NCI-H774 (cell line): ENCODE measurements at regions not wholly inside any gene's neighbourhood (a gene's known extent, or its start where the extent isn't known, plus 50 kb on each side); places are given as distances from the start of the nearest gene placed in this dataset.
A peak's percentile ranks its signal among the peaks of the same experiment; 100 is the strongest.
"Not testable (repeated sequence)": the region's sequence is repeated elsewhere in the genome, so short reads cannot be mapped to it uniquely, and the experiment has no call there.

ENCODE experiments used
- DNase-seq: peaks from one replicate; lab custom pipeline; 2025; lab: John Stamatoyannopoulos, UW

DNA sequence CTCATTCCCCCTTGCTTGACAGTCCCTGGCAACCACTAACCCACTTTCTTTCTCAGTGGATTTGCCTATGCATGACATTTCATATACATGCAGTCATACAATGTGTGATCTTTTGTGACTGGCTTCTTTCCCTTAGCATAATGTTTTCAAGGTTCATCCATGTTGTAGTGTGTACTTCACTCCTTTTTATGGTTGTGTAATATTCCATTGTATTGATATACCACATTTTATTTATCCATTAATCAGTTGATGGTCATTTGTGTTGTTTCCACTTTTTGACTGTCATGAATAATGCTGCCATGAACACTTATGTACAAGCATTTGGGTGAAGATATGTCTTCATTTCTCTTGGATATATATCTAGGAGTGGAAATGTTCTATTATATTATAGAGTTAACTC is 127.7 kb upstream of the GRIK3 start:
- DNase-seq, result no peak

DNA sequence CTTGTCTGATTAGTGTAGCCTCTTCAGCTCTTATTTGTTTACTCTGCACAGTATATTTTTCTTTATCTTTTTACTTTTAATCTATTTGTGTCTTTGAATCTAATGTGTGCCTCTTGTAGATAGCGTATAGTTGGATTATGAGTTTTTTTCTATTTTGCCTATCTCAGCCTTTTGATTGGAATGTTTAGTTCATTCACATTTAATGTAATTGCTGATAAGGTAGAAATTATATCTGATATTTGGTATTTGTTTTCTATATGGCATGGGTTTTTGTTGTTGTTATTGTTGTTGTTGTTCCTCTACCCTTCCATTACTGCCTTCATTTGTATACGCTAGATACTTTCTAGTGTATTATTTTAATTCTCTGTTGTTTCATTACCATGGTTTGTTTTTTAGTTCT is 131.7 kb upstream of the GRIK3 start:
- no peak for DNase-seq

DNA sequence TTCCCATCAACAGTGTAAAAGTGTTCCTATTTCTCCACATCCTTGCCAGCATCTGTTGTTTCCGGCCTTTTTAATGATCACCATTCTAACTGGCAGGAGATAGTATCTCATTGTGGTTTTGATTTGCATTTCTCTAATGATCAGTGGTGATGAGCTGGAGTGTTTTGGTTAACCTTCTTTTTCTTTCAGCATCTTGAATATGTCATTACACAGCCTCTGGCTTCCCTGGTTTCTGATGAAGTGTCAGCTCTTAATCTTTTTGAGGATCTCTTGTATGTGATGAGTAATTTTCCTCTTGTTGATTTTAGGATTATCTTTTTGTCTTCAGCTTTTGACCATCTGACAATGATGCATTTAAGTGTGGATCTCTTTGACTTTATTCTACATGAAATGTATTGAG is 133.2 kb upstream of the GRIK3 start:
- no peak for DNase-seq

DNA sequence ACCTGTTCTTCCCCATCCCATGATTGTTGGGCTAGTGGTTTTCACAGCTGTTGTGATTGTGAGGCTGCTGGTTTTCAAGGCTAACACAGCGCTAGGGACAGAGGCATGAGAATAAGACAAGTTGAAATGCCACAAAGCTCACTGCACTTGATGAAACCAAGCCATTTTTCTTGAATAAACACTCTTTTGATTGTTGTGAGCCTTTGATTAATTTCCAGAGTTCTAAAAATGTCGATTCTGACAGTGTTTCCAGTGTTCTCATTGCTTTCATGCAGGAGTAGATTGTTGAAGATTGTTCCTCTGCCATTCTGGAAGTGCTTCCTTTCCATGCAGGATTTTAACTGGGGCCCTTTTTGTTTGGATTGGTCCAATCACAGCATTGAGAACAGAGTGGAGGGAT is 134.9 kb upstream of the GRIK3 start:
- DNase-seq, result no peak

DNA sequence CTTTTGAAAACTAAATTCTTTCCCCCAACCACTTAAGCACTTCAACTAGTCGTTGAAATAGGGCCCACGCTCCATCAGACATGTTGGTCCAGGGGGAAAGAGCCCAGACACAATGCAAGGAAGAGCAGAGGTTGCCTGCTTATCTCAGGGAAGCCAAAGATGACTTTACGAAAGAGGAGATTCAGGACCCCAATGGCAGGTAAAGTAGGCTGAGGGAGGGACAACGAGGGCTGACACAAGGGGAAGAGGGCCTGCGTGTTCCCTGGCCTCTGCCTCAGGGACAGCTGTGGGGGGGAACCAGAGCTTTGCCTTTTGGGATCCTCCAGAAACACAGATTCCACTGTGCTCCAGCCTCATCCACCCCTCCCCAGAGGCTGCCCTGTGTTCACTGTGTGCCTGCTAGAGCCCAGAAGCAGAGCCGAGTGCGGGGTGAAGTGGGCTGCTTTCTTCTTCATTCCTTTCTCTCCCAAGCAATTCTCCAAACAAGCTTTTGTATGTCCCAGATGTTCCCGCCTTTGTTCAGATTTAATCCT is 135.5 kb upstream of the GRIK3 start:
- no peak for DNase-seq

DNA sequence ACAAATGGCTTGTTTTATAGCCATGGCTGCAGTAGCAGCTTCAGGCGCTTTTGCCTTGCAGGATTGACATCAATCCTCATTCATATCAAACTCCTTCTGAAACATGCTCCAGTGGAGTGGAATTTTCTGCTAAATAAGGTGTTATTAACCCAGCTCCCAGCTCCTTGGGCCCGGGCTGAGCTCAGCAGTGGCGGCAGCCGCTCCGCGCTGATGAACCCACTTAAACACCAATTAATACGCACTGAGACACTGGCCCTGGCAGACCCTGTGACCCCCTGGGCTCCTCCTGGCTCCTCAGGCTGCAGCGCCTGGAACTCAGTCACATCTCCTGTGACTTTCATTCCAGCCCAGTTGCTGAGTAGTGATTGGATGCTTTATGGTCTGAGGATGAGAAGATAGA is 137.4 kb upstream of the GRIK3 start:
- DNase-seq, result no peak

DNA sequence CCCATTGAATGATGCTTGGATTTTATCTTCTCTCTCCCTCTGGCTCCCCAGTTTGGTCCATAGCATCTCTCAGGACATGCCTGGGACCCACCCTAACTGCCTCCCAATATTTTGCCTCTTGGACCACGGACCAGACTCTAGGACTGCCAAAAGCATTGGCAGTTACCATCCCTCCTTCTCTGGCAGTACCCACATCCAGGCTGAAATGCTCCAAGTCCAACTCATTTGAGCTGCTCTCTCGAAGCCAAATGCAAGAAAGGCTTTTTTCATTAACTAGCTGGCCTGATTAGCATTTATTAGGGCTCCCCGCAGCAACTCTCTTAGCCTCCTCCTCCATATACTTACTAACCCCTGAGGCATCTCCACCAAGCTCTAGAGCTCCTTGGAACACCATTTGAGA is 140.0 kb upstream of the GRIK3 start:
- no peak for DNase-seq

DNA sequence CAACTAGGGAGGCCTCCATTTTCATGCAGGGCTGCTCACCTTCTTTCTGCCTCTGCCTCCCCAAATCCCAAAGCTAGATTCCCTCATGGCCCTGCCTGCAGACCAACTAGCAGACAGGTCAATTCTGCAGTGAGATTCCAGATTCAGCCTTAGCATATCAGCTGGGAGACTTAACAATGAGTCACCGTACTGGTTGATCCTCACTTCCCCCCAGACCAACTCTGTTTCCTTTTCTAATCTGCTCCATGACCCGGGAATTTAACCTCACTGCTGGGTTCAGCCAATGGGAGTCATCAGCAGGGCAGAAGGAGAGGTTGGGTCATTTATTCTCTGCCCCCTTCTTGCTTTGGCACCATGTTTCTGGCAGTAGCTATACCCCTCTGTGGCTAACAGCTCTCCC is 140.6 kb upstream of the GRIK3 start:
- DNase-seq, result no peak

DNA sequence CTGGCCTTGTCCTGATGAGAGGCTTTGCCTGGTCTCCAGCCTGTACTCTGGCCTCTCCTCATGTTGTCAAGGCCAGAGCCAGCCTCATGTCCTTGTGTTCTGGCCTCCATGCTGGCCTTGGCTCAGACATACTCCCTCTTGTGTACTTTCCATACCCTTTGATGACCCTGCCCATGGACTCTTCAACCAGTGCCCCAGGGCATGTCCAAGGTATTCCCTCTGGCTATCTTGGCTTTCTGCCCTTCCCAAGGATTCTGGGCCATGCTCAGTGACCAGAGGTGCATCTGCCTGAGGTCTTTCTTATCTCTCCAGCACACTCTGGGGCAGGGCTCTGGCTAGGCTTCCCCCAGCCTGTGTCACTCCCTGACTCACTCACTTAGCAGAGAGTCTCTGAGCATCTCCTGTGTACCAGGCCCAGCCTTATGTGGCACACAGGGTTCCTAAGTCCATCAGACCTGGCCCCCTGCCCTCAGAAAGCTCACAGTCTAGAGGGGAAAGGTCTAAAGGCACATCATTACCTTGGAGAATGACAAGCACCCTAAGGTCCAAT is 141.4 kb upstream of the GRIK3 start:
- no peak for DNase-seq

DNA sequence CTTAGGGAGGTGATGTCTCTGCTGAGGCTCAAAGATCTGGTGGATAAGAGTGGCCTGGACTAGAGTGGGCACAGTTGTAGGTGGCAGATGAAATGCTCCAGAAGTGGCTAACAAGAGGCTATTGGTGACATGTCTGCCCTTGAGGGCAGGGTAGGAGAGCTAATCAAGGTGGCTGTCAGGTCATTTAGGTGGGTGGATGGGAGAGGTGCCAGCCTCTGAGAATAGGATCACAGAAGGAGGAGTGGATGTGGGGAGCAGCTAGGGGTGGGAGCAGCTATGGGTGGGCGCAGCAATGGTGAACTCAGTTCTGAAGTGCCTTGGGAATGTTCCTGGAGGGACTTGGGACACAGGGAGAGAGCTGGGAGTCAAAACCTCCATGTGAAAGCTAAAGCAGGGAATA is 142.0 kb upstream of the GRIK3 start:
- no peak for DNase-seq

DNA sequence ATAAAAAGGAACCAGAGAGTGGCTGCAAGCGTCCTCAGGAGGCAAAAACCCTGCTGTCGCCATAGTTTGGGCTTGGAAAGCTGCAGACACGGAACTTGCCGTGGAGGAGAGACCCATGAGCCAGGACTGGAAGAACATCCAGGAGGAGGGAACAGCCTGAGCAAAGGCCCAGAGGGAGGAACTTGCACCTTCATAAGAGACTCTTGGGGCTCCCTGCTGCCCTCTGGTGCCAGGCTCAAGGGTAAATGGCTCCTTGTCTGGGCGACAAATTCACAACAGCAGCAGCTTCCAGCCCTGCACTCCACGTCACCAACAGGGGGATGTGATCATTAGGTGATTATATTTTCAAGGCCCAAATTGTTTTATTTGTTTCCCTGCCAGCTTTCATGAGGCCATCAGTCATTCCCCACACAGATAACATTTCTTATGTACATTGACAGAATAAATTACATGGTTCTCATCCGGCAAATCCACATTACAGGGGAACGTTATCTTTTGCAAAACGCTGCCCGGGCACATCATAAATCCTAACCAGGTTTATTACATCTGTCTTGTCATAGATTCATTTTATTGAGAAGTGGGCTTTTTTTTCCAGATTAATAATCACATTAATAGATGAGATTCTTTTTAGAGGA is 143.0 kb upstream of the GRIK3 start:
- DNase-seq, result peak; percentile 74

DNA sequence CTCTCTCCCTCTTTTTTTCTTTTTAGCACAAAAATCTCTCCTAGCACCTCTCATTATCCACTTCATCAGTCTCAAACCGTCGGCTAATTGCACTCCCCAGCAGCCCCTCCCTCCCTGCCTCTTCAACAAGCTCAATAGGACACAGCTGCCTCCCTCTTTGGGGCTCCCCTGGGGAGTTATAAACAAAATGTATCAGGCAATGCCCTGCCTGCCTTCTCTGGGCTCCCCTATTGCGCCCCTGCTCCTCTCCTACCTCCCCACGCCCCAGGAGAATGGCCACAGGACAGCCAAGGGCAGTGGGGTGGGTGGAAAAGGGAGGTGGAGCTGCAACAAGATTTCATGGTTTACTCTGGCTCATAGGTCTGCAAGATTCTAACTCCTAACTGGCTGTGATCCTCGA is 147.1 kb upstream of the GRIK3 start:
- peak; percentile 67 for DNase-seq

DNA sequence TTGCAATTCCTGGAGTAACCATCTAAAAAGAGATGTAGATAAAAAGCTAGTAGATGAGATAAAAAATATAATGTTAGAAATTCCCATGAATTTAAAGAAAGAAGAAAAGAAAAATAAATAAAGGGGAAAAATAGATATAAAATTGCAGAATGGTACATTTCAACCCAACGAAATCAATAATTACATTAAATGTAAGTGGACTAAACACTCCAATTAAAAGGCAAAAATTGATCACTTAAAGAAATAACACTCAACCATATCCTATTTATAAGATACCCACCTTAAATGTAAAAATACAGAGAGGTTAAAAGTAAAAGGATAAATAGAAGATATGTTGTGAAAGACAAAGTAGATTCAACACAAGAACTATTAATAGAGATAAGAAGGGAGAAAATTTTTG is 150.5 kb upstream of the GRIK3 start:
- DNase-seq, result no peak

DNA sequence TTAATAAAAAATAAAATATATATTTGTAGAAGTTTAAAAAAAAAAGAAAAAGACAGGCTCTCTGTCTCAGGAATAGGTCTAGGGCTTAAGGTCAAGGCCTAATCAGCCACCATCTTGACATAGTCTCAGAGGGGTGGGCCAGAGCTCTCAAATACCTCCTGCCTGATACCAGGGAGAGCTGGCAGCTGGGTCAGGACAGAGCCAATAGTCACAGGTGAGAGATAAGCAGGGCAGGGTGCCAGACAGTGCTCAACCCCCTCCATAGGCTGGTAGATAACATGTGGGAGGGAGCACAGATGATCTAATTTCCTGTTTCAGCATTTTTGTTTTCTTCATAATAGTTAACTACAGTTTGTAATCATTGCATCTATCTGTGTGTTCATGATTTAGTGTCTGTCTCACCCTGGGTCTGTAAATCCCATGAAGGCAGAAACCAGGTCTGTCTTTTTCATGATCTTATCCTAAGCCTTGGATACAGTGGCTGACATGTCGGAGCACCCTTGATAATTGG is 152.0 kb upstream of the GRIK3 start:
- DNase-seq, result peak; percentile 51

DNA sequence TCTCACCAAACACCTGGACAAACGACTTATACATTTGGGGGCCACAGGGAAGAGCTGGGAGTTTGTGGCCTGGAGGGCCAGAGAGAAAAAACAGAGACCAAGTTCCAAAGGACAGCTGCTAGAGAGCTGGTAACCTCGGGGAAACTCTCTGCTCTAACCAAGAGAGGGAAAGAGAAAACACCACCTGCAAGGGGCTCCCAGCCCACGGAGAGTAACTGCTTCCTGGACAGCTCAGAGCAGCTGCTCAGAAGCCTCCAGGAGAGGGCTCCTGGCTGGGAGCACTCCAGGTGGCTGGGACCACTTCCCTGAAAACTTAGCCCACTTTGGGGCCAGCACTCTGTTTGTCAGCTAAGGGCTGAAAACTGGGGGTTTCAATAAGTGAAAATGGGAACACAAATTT is 154.8 kb upstream of the GRIK3 start:
- DNase-seq, result peak; percentile 68

DNA sequence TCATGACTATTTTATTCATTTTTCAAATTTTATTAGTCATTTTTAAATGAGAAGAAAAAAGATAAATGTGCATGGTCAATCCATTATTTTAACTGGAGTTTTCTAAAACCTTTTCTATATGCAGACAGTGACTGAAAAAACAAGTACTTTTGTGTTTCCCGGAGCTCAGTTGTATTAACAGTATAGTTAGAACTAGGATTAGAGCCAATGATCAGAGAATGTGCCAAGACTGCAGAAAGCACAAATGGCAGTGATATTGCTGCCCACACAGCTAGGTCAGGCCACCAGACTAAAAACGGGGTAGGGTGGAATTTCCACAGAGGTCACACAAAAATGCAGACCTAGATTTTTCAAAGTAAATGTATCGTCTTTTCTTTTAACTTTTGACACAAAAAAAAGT is 163.1 kb upstream of the GRIK3 start:
- DNase-seq, result no peak

DNA sequence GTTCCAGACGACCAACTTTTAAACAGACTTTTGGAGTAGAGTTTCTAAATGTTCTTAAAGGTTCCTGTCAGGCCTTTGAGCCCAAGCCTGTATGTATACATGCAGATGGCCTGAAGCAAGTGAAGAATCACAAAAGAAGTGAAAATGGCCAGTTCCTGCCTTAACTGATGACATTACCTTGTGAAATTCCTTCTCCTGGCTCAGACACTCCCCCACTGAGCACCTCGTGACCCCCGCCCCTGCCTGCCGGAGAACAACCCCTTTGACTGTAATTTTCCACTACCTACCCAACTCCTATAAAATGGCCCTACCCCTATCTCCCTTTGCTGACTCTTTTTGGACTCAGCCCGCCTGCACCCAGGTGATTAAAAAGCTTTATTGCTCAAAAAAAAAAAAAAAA is 180.0 kb upstream of the GRIK3 start:
- DNase-seq, result not testable (repeated sequence)

DNA sequence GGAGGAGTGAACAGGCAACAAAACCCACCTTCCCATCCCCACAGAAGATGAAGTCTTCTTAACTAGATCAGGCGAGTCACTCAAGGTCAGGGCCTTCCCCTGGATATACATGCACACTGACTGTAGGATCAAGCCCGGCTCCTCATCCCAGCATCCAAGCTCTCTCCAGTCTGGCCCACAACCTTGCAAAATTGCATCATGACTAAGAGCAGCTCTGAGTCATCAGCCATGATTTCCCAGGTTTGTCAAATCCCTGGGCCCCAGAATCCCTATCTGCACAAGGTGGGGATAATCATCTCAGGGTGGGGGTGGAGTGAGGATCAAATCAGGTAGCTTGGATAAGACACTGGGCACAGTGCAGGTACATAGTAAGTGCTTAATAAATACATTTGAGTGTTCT is 199.3 kb upstream of the GRIK3 start:
- DNase-seq, result no peak

DNA sequence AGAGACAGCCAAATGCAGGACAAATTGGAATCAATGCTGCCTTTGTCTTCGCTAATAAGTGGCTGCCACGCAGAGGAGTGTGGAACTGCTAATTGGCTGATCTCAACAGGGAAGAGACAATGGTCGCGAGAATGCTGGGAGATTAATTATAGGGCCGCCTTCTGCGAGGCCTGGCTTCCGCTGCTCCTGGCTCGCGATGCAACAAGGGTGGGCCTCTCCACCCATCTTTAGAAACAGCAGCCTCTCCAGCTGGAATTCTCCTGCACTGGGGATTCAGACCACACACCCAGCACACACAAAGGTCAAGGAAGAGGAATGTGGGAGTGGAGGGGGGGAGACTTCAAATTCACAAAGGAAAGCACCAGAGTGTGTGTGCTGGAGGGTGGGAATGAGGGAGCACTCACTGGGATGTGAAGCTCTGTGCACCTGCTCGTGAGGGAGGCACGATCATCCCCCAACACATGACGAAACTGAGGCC is 200.7 kb upstream of the GRIK3 start:
- DNase-seq, result no peak

DNA sequence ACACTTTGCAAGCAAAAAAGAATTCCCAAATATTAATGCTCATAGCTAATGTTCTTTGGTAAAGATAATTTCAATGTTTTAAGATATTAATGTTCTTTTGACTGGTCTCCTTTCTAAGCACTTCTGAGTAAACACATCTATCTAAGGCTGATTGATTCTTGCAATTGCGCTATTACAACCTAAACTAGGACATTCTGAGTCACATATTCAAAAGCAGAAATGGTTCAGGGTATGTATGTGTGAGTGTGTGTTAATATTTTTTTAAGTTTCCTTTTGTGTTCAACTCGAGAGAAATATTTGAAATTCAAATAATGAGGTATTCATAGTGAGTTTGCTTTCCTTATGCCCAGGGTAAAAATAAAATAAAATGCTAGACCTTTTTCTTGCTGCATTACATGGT is 203.6 kb upstream of the GRIK3 start:
- peak; percentile 51 for DNase-seq

DNA sequence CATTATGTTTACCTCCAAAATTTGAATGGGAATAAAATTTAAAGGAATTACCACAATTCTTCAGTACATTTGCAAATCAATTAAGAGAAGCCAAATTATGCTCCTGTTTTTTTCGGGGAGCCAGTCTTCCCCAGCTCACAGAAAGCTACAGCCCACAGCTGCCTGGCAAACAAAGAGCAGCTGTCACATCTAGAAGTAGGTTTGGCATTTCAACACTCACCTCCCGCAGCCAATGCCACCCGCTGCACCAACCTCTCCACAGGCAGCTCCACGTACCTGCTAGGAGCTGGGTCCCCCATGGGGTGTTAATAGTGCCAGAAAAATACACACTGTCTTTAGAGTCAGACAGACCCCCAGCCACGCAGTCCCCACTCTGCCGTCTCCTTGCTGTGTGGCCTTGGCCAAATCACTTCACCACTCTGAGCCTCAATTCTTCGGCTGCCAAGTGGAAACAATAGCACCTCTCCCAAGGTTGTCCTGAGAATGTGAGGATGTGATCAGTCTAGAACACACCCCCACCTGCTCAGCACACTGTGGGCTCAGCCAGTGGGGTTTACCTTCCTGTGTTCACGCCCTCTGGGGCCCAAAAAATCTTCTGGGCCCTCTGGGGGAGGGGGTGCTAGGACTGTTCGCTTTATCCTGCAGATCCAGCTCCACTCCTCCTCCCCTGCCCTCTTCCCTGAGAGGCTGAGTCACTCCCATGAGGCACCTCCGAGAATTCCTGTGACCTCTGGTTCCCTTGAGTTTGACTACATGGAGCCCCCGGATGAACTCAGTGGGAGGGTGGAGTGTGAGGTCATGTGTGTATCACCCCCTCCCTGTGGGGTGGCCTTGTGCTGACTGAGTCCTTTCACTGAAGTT is 204.3 kb upstream of the GRIK3 start:
- DNase-seq, result peak; percentile 77

DNA sequence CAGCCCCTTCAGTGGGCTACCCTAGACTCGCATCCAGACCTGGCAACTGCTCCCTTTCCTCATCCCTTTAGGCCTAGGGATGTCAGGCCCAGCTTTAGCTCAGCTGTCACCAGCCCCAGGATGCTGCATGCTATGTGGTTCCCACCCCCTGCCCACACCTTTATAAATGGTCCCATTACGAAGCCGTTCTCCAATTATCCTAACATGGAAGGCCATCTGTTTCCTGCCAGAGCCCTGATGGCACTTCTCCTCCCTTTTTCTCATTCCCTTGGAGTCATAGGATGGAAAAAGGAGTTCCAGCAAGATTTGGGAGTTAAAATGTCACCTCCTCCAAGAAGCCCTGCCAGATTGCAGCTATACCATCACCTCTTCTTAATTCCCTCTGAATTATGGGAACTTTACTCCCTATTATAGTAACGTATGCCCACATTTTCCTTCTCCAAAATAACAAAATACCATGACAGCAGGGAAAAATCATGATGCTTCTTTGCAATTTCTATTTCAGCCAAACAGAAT is 205.0 kb upstream of the GRIK3 start:
- no peak for DNase-seq

DNA sequence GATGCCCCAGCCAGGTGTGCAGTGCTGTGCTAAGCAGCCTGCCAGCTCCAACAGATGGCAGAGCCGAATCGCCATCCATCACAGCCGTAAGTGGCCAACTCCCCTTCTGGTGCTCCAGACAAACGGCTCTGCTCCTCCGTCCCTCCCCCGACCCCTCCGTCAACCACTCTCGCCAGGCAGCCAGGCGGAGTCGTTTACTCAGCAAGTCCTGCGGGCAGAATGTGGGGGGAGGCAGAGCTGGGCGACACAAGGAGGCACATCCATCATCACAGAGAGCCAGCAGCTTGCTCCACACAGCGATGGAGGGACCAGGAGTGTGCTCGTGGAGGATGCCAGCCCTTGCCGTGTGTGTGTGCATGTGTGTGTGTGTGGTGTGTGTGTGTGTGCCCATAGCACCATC is 206.6 kb upstream of the GRIK3 start:
- peak; percentile 90 for DNase-seq
